Keratinocyte (primary cell): ENCODE measurements at regions not wholly inside any gene's neighbourhood (a gene's known extent, or its start where the extent isn't known, plus 50 kb on each side); places are given as distances from the start of the nearest gene placed in this dataset.

Experiments
- DNase-seq: peaks from one replicate; pipeline ENCODE4 v3.0.0-alpha.2; 2011; ENCODE audit warnings: low read depth, missing footprints, low spot score
- FAIRE-seq: peaks from 2 replicates; lab custom pipeline; 2011; peaks lifted over from hg19 to GRCh38; lab: Jason Lieb, UNC
- H2AFZ ChIP-seq: 2 replicates; pipeline ENCODE4 v1.6.0; 2012; ENCODE audit warnings: low read length, control low read depth, inconsistent platforms; ENCODE audit not compliant: control insufficient read depth
- H3K27ac ChIP-seq: 2 replicates; pipeline ENCODE4 v1.5.1; 2011; ENCODE audit warnings: low read length; ENCODE audit not compliant: control insufficient read depth, insufficient read depth
- H3K27me3 ChIP-seq: 3 replicates; pipeline ENCODE4 v1.6.0; 2011; ENCODE audit warnings: low read length; ENCODE audit not compliant: control insufficient read depth, insufficient read depth; ENCODE audit errors: extremely low read depth
- H3K36me3 ChIP-seq, 2 experiments: 2 replicates in 1 of 2; 3 replicates in 1 of 2; pipeline ENCODE4 v1.5.1; 2011; ENCODE audit warnings: low read length in 2 of 2, mild to moderate bottlenecking in 1 of 2; ENCODE audit not compliant: control insufficient read depth in 2 of 2, insufficient read depth in 2 of 2; ENCODE audit errors: extremely low read depth in 1 of 2
- H3K4me1 ChIP-seq: 3 replicates; pipeline ENCODE4 v1.5.1; 2011; ENCODE audit warnings: low read length; ENCODE audit not compliant: control insufficient read depth, insufficient read depth; ENCODE audit errors: extremely low read depth
- H3K4me2 ChIP-seq: 3 replicates; pipeline ENCODE4 v1.6.0; 2011; ENCODE audit warnings: low read depth, low read length; ENCODE audit not compliant: control insufficient read depth, insufficient read depth; ENCODE audit errors: extremely low read depth
- H3K4me3 ChIP-seq, 3 experiments: fragments of 200-600 bp in 1 of 3; sonication (generic) in 1 of 3; 2 replicates in 2 of 3; 3 replicates in 1 of 3; pipeline ENCODE4 v1.5.1; 2011 to 2016; ENCODE audit warnings: low read length in 3 of 3, mild to moderate bottlenecking in 3 of 3, control low read depth in 2 of 3, inconsistent platforms in 1 of 3, low read depth in 1 of 3, mixed read lengths in 1 of 3, mixed run types in 1 of 3, moderate library complexity in 1 of 3; ENCODE audit not compliant: control insufficient read depth in 2 of 3, insufficient read depth in 2 of 3; ENCODE audit errors: extremely low read depth in 1 of 3
- H3K79me2 ChIP-seq: 2 replicates; pipeline ENCODE4 v1.6.0; 2012; ENCODE audit warnings: low read length; ENCODE audit not compliant: control insufficient read depth, insufficient read depth
- H3K9ac ChIP-seq: 3 replicates; pipeline ENCODE4 v1.6.0; 2011; ENCODE audit warnings: low read length; ENCODE audit not compliant: control insufficient read depth, insufficient read depth; ENCODE audit errors: extremely low read depth
- H3K9me1 ChIP-seq: 3 replicates; pipeline ENCODE4 v1.6.0; 2011; ENCODE audit warnings: low read length; ENCODE audit not compliant: control insufficient read depth, insufficient read depth; ENCODE audit errors: extremely low read depth
- H3K9me3 ChIP-seq: 2 replicates; pipeline ENCODE4 v1.5.1; 2012; ENCODE audit warnings: low read depth, low read length; ENCODE audit not compliant: control insufficient read depth
- H4K20me1 ChIP-seq: 3 replicates; pipeline ENCODE4 v1.6.0; 2011; ENCODE audit warnings: low read length; ENCODE audit not compliant: control insufficient read depth, insufficient read depth; ENCODE audit errors: extremely low read depth
- EZH2 ChIP-seq: IDR thresholded peaks from one replicate; pipeline ENCODE4 v1.6.1; 2012; ENCODE audit warnings: inconsistent platforms, mild to moderate bottlenecking, low read length, moderate library complexity
- dilution Hi-C: fragments of 300-500 bp; cut with MboI; formaldehyde crosslinking; loops from one replicate; pipeline ENCODE4 v1.7.0; 2020; ENCODE audit warnings: low sequenced_read_pairs; ENCODE audit not compliant: extremely low pct_ligation_motif_present
- TF ChIP-seq, protein P1 (sequence below), 3 experiments: IDR thresholded peaks in 1 of 3; conservative IDR thresholded peaks in 1 of 3; optimal IDR thresholded peaks in 1 of 3; 2 replicates in 2 of 3; 3 replicates in 1 of 3; pipeline versions ENCODE3 to v1.5.1; 2011; ENCODE audit warnings: low read length in 3 of 3, mild to moderate bottlenecking in 3 of 3, moderate library complexity in 2 of 3, control low read depth in 1 of 3, inconsistent platforms in 1 of 3; ENCODE audit not compliant: insufficient read depth in 2 of 3; ENCODE audit errors: extremely low read depth in 1 of 3

DNA sequence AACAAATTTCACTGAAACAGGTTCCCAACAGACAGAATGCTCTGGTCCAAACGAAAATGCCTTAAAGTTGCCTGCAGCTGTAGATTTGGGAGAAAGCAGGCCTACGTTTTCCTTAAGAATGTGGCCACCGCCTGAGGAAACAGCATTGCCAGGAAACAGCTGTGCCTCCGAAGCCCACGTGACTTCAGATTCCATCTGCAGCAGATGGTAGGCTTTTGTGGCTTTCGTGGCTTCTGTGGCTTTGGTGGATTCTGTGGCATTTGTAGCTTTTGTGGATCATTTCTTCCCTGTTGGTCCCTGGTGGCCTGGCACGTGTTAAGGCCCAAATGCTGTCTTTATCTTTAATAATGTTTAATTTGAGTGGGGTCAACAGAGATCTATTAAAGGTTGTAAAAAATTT is 222.9 kb downstream of the TTLL2 start:
- no peak overlapping the region for H2AFZ ChIP-seq
- no peak overlapping the region for H3K9ac ChIP-seq
- no peaks in the 10 kb centered on the region for H3K9me3 ChIP-seq
- H4K20me1 ChIP-seq = no peaks in the 10 kb centered on the region
- no peaks in the 10 kb centered on the region for H3K9me1 ChIP-seq
- dilution Hi-C loops = no loop called here
- no peaks in the 10 kb centered on the region for H3K36me3 ChIP-seq
- FAIRE-seq (no peak), DNase-seq (no peak)
- H3K27ac ChIP-seq = no peak overlapping the region
- H3K4me3 ChIP-seq = no peak overlapping the region
- H3K4me1 ChIP-seq = no peaks in the 10 kb centered on the region
- no peaks in the 10 kb centered on the region for H3K79me2 ChIP-seq
- no peak overlapping the region for H3K4me2 ChIP-seq
- no peaks in the 10 kb centered on the region for H3K27me3 ChIP-seq
- TF ChIP-seq EZH2 = no peak
- TF ChIP-seq, protein P1, sequence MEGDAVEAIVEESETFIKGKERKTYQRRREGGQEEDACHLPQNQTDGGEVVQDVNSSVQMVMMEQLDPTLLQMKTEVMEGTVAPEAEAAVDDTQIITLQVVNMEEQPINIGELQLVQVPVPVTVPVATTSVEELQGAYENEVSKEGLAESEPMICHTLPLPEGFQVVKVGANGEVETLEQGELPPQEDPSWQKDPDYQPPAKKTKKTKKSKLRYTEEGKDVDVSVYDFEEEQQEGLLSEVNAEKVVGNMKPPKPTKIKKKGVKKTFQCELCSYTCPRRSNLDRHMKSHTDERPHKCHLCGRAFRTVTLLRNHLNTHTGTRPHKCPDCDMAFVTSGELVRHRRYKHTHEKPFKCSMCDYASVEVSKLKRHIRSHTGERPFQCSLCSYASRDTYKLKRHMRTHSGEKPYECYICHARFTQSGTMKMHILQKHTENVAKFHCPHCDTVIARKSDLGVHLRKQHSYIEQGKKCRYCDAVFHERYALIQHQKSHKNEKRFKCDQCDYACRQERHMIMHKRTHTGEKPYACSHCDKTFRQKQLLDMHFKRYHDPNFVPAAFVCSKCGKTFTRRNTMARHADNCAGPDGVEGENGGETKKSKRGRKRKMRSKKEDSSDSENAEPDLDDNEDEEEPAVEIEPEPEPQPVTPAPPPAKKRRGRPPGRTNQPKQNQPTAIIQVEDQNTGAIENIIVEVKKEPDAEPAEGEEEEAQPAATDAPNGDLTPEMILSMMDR (optimal IDR thresholded peaks at IDR 0.05 in 1 of 3, IDR thresholded peaks at IDR 0.05 in 1 of 3, conservative IDR thresholded peaks at IDR 0.05 in 1 of 3; ENCODE audit: extremely low read depth in 1 of 3, insufficient read depth in 2 of 3, low read length in 3 of 3) = no peak

DNA sequence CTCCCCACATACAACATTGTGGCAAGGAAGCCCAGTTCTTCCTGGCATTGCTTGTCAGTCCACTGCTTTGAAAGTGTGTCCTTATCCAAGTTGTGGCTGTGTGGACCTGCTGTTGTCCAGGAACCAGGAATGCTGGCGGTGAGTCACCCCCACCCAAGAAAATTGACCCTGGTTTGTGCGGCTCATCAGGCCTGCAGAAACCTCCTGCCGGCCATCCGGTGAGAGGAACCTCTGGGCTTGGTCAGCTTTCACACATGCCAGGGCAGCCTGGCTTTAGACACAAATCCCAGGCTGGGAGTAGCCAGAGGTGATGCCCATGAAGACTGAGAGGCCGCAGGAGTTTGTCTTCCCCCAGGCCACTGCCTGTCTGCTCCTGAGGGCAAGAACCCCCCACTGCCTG is 223.6 kb downstream of the TTLL2 start:
- Histone ChIP-seq H3K9ac (no peak overlapping the region), H3K27ac (no peak overlapping the region), H3K9me1 (no peaks in the 10 kb centered on the region), H4K20me1 (no peaks in the 10 kb centered on the region), H3K4me3 (no peak overlapping the region), H3K79me2 (no peaks in the 10 kb centered on the region), H3K36me3 (no peaks in the 10 kb centered on the region), H3K9me3 (no peaks in the 10 kb centered on the region), H3K27me3 (no peaks in the 10 kb centered on the region), H3K4me1 (no peaks in the 10 kb centered on the region), H2AFZ (no peak overlapping the region), H3K4me2 (no peak overlapping the region)
- no peak for TF ChIP-seq EZH2
- TF ChIP-seq, protein P1 (optimal IDR thresholded peaks at IDR 0.05 in 1 of 3, IDR thresholded peaks at IDR 0.05 in 1 of 3, conservative IDR thresholded peaks at IDR 0.05 in 1 of 3; ENCODE audit: extremely low read depth in 1 of 3, insufficient read depth in 2 of 3, low read length in 3 of 3) = no peak
- dilution Hi-C loops = no loop called here
- FAIRE-seq (no peak), DNase-seq (no peak)
